SU-DHL-6 (cell line): ENCODE measurements at regions not wholly inside any gene's neighbourhood (a gene's known extent, or its start where the extent isn't known, plus 50 kb on each side); places are given as distances from the start of the nearest gene placed in this dataset.

Experiments
- H2AFZ ChIP-seq: fragments of 200-600 bp; sonication (generic); 2 replicates; pipeline ENCODE4 v1.6.1; 2014; ENCODE audit warnings: low read depth, mild to moderate bottlenecking, moderate library complexity, mixed read lengths, antibody characterized with exemption, low read length; ENCODE audit not compliant: severe bottlenecking
- H3F3A ChIP-seq: fragments of 200-600 bp; shearing (Covaris generic); 2 replicates; pipeline ENCODE4 v1.6.0; 2016; ENCODE audit warnings: antibody characterized with exemption, mild to moderate bottlenecking; ENCODE audit not compliant: insufficient read depth
- H3K27ac ChIP-seq: fragments of 200-600 bp; sonication (generic); 2 replicates; pipeline ENCODE4 v1.5.1; 2016; ENCODE audit warnings: low read depth, mild to moderate bottlenecking, low read length, moderate library complexity, mixed read lengths
- H3K27me3 ChIP-seq: fragments of 200-600 bp; sonication (generic), shearing (Covaris generic); 2 replicates; pipeline ENCODE4 v1.6.0; 2014; ENCODE audit warnings: mild to moderate bottlenecking, low read length
- H3K36me3 ChIP-seq: fragments of 200-600 bp; sonication (generic); 2 replicates; pipeline ENCODE4 v1.6.1; 2014; ENCODE audit warnings: mild to moderate bottlenecking, low read length, mixed read lengths
- H3K4me2 ChIP-seq: fragments of 300-600, 200-600 bp; shearing (Covaris generic), sonication (generic); 2 replicates; pipeline ENCODE4 v1.6.0; 2014; ENCODE audit warnings: low read length, low read depth, mild to moderate bottlenecking; ENCODE audit not compliant: poor library complexity, severe bottlenecking
- H3K4me3 ChIP-seq: fragments of 200-600 bp; sonication (generic); 2 replicates; pipeline ENCODE4 v1.5.1; 2014; ENCODE audit warnings: antibody characterized with exemption, low read length, mild to moderate bottlenecking, mixed read lengths; ENCODE audit not compliant: insufficient read depth, poor library complexity, severe bottlenecking
- H3K79me2 ChIP-seq: fragments of 200-600 bp; sonication (generic); 2 replicates; pipeline ENCODE4 v1.6.1; 2014; ENCODE audit warnings: mild to moderate bottlenecking, low read length, moderate library complexity; ENCODE audit not compliant: insufficient read depth
- H3K9ac ChIP-seq: fragments of 200-600 bp; sonication (generic); 2 replicates; pipeline ENCODE4 v1.7.0; 2014; ENCODE audit warnings: mild to moderate bottlenecking, low read length
- H3K9me2 ChIP-seq: fragments of 200-600 bp; sonication (generic); replicated peaks from 2 replicates; pipeline ENCODE4 v1.6.1; 2014; ENCODE audit warnings: low read length; ENCODE audit not compliant: insufficient read depth
- H3K9me3 ChIP-seq: fragments of 200-600 bp; sonication (generic); 2 replicates; pipeline ENCODE4 v1.6.1; 2014; ENCODE audit warnings: low read length, mixed read lengths; ENCODE audit not compliant: insufficient read depth
- H4K20me1 ChIP-seq: fragments of 200-600 bp; sonication (generic); 2 replicates; pipeline ENCODE4 v1.6.1; 2014; ENCODE audit warnings: low read depth, mild to moderate bottlenecking, antibody characterized with exemption, low read length, moderate library complexity, mixed read lengths
- CTCF ChIP-seq: fragments of 200-600 bp; sonication (generic); IDR thresholded peaks from one replicate; pipeline ENCODE4 v1.5.1; 2017; ENCODE audit warnings: antibody characterized with exemption, mild to moderate bottlenecking, low read length, moderate library complexity; ENCODE audit not compliant: insufficient read depth, poor library complexity, severe bottlenecking
- EZH2phosphoT487 ChIP-seq: fragments of 200-600 bp; sonication (generic), shearing (Covaris generic); conservative IDR thresholded peaks from 2 replicates; pipeline ENCODE4 v1.6.1; 2018; ENCODE audit warnings: mild to moderate bottlenecking, antibody characterized with exemption, low read length, moderate library complexity, mixed read lengths

- no peak overlapping the region for H2AFZ ChIP-seq
- no peaks in the 10 kb centered on the region for H3K9me2 ChIP-seq
- H3F3A ChIP-seq = no peaks in the 10 kb centered on the region
- H3K79me2 ChIP-seq = no peaks in the 10 kb centered on the region
- no peaks in the 10 kb centered on the region for H3K9me3 ChIP-seq
- H3K4me2 ChIP-seq = peak overlapping the region; percentile 20
- no peaks in the 10 kb centered on the region for H3K36me3 ChIP-seq
- no peak overlapping the region for H3K4me3 ChIP-seq
- no peak overlapping the region for H3K27ac ChIP-seq
- H4K20me1 ChIP-seq = no peaks in the 10 kb centered on the region
- no peak overlapping the region for H3K9ac ChIP-seq
- no peak for TF ChIP-seq CTCF
- H3K27me3 ChIP-seq = no peaks in the 10 kb centered on the region
Observed at GRCh38 chr3:106229495-106230278, 360.9 kb upstream of the CBLB start.

- Histone ChIP-seq H3K4me2 (no peak overlapping the region), H3K36me3 (no peaks in the 10 kb centered on the region), H3K27me3 (no peaks in the 10 kb centered on the region), H2AFZ (no peak overlapping the region), H3K9ac (no peak overlapping the region), H3K27ac (no peak overlapping the region), H3F3A (no peaks in the 10 kb centered on the region), H3K79me2 (no peaks in the 10 kb centered on the region), H3K9me3 (no peaks in the 10 kb centered on the region), H3K9me2 (no peaks in the 10 kb centered on the region), H3K4me3 (no peak overlapping the region), H4K20me1 (no peaks in the 10 kb centered on the region)
- TF ChIP-seq EZH2phosphoT487 = no peak
- TF ChIP-seq CTCF = no peak
Observed at GRCh38 chr3:106231086-106231485, 362.3 kb upstream of the CBLB start.

- no peak for TF ChIP-seq CTCF
- no peak for TF ChIP-seq EZH2phosphoT487
- H3K36me3 ChIP-seq = no peaks in the 10 kb centered on the region
- H2AFZ ChIP-seq = no peak overlapping the region
- H3K9me3 ChIP-seq = peaks cover 8% of the 10 kb centered on the region; the same call in 1 of the 2 replicates
- no peak overlapping the region for H3K4me3 ChIP-seq
- no peaks in the 10 kb centered on the region for H3K79me2 ChIP-seq
- H3F3A ChIP-seq = no peaks in the 10 kb centered on the region
- H3K9ac ChIP-seq = no peak overlapping the region
- no peaks in the 10 kb centered on the region for H3K27me3 ChIP-seq
- no peaks in the 10 kb centered on the region for H4K20me1 ChIP-seq
- no peaks in the 10 kb centered on the region for H3K9me2 ChIP-seq
- H3K27ac ChIP-seq = no peak overlapping the region
- H3K4me2 ChIP-seq = no peak overlapping the region
Observed at GRCh38 chr3:106232956-106233355, 364.1 kb upstream of the CBLB start.
